Activated T-cell treated with anti-CD3 and anti-CD28 coated beads for 24 hours (primary cell): ENCODE measurements at regions not wholly inside any gene's neighbourhood (a gene's known extent, or its start where the extent isn't known, plus 50 kb on each side); places are given as distances from the start of the nearest gene placed in this dataset.

Source experiments
- DNase-seq: peaks from one replicate; pipeline ENCODE4 v3.0.0-alpha.2; 2020; ENCODE audit warnings: low read depth

DNA sequence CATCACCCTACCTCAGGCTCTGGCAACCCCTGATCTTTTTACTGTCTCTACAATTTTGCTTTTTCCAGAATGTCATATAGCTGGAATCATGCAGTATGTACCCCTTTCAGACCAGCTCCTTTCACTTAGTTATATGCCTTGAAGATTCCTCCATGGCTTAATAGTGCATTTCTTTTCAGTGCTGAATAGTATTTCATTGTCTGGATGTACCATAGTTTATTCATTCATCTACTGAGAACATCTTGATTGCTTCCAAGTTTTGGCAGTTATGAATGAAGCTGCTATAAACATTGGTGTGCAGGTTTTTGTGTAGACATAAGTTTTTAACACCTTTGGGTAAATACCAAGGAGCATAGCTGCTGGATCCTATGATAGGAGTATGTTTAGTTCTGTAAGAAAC lies 50.8 kb upstream of the ANP32A start:
- DNase-seq = no peak

DNA sequence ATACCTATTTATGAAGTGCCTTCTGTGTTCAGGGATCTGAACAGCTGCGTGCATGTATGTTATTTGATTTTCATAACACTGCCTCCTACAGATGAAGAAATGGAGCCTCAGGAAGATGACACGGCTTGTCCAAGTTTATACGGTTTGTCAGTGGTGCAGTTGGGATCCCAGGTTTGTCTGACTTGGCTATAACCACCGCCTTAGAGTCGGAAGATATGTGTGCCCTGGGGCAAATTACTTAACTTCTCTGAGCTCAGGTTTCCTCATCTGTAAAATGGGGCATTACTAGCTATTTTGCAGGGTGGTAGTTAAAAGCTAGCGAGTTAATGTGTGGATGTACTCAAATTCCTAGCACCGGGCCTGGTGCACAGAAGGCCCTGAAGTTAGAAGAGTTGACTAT lies 54.1 kb upstream of the ANP32A start:
- no peak for DNase-seq

DNA sequence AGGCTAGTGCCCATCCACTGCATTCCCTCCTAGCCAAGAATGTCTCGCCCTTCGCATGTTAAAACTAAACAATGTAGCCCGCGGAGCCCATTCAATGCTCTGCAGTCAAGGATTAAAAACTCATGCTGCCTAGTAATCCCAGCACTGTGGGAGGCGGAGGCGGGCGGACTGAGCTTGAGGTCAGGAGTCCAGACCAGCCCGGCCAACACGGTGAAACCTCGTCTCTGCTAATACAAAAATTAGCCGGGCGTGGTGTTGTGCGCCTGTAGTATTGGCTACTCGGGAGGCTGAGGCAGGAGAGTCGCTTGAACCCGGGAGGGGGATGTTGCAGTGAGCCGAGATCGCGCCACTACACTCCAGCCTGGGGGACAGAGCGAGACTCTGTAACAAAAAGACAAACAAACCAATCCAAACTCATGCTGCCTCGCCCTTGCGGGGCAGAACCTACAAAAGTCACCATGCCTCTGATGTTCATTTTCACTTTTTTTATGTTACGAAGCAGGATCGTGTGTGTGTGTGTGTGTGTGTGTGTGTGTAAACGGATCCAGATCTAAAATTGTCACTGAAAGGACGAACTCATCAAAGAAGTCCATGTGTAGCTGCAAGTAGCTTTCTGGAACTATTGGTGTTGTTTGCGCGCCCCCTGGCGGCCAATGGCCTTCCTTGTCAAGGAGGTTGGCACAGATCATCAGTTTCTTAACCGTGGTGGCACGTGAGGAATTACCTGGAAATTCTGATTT lies 54.8 kb upstream of the SPESP1 start:
- DNase-seq = peak; percentile 81

DNA sequence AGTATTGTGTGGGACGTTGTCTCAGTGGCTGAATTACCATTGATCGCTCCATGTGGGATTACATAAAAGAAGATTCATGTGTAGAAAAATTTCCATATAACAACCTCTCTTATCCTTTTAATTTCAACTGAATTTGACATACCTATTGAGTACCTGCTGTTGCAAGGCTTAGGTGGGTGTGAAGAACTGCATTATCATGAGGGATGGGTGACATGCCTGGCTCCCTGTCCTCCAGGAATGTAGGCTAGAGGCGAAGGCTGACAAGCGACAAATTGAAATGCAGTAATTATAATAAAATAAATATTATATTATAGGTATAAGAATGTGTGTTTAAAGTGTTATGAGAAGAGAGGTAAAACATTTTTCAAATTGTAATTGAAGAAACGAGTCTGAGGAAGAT lies 52.7 kb upstream of the SPESP1 start:
- DNase-seq = no peak

DNA sequence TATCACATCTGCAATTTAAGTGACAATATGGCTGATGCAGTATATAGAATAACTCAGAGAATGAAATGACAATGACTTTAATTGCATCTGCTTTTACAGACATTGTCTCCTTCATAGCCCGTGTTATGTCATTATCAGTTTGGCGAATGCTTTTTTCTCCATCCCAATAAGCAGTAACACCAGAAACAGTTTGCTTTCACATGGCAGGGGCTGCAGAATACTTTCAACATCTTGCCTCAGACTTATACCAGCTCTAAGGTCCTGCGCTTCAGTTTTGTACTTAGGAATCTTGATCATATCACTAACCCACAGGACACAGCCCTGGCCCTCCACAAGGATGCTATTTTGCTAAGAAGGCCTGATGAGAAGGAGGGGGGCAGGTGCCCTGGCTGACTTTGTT lies 49.9 kb upstream of the SPESP1 start:
- no peak for DNase-seq
